GM23338 (cell line): ENCODE measurements at regions not wholly inside any gene's neighbourhood (a gene's known extent, or its start where the extent isn't known, plus 50 kb on each side); places are given as distances from the start of the nearest gene placed in this dataset.

Source experiments
- ATAC-seq: fragments of 200-7000 bp; cut with Tn5 transposase; 3 replicates; pipeline ENCODE4 v1.9.1; 2020
- DNase-seq: peaks from one replicate; pipeline ENCODE4 v3.0.0-alpha.2; 2015; ENCODE audit warnings: low spot score
- H2AFZ ChIP-seq: fragments of 200-600 bp; sonication (generic); 2 replicates; pipeline ENCODE4 v1.8.0; 2016; ENCODE audit warnings: antibody characterized with exemption, mild to moderate bottlenecking, moderate library complexity
- H3F3A ChIP-seq: fragments of 200-600 bp; sonication (generic); replicated peaks from 2 replicates; pipeline ENCODE4 v1.8.0; 2017; ENCODE audit warnings: antibody characterized with exemption, mixed run types, low read depth
- H3K27ac ChIP-seq: fragments of 200-600 bp; sonication (generic); 2 replicates; pipeline ENCODE4 v1.6.1; 2016; ENCODE audit warnings: low read depth
- H3K27me3 ChIP-seq: fragments of 200-600 bp; sonication (generic); 2 replicates; pipeline ENCODE4 v1.8.0; 2016; ENCODE audit warnings: mild to moderate bottlenecking, mixed run types, moderate library complexity; ENCODE audit not compliant: insufficient read depth
- H3K36me3 ChIP-seq: fragments of 200-600 bp; sonication (generic); 2 replicates; pipeline ENCODE4 v1.8.0; 2016; ENCODE audit warnings: mild to moderate bottlenecking; ENCODE audit not compliant: insufficient read depth
- H3K4me1 ChIP-seq: fragments of 200-600 bp; sonication (generic); 2 replicates; pipeline ENCODE4 v1.8.0; 2016; ENCODE audit warnings: mild to moderate bottlenecking, moderate library complexity; ENCODE audit not compliant: insufficient read depth
- H3K4me2 ChIP-seq: fragments of 200-600 bp; sonication (generic); 2 replicates; pipeline ENCODE4 v1.7.1; 2017; ENCODE audit warnings: mixed run types
- H3K4me3 ChIP-seq: fragments of 200-600 bp; sonication (generic); 2 replicates; pipeline ENCODE4 v1.6.1; 2016; ENCODE audit warnings: mixed run types
- H3K79me2 ChIP-seq: fragments of 200-600 bp; sonication (generic); replicated peaks from 2 replicates; pipeline ENCODE4 v1.8.0; 2017; ENCODE audit warnings: mild to moderate bottlenecking; ENCODE audit not compliant: insufficient read depth
- H3K9me2 ChIP-seq: fragments of 200-600 bp; sonication (generic); 2 replicates; pipeline ENCODE4 v1.8.0; 2017; ENCODE audit not compliant: insufficient read depth
- H4K20me1 ChIP-seq: fragments of 200-600 bp; sonication (generic); replicated peaks from 2 replicates; pipeline ENCODE4 v1.8.0; 2017; ENCODE audit warnings: mild to moderate bottlenecking; ENCODE audit not compliant: insufficient read depth
- H3K27ac Mint-ChIP-seq: 2 replicates; pipeline ENCODE4 v1.8.0; 2020; ENCODE audit warnings: inconsistent platforms, mild to moderate bottlenecking, moderate library complexity, mixed read lengths
- H3K27me3 Mint-ChIP-seq: 3 replicates; pipeline ENCODE4 v1.8.0; 2022; ENCODE audit warnings: low read depth, mild to moderate bottlenecking, moderate library complexity, mixed read lengths, inconsistent platforms; ENCODE audit not compliant: insufficient read depth, poor library complexity
- H3K36me3 Mint-ChIP-seq: 3 replicates; pipeline ENCODE4 v1.8.0; 2021; ENCODE audit warnings: low read depth, mild to moderate bottlenecking, inconsistent platforms, moderate library complexity, mixed read lengths
- H3K4me1 Mint-ChIP-seq: 3 replicates; pipeline ENCODE4 v1.8.0; 2020; ENCODE audit warnings: mild to moderate bottlenecking, inconsistent platforms, mixed read lengths
- H3K4me3 Mint-ChIP-seq: 3 replicates; pipeline ENCODE4 v1.8.0; 2021; ENCODE audit warnings: moderate library complexity, mild to moderate bottlenecking, inconsistent platforms, mixed read lengths
- H3K9me3 Mint-ChIP-seq: 3 replicates; pipeline ENCODE4 v1.8.0; 2020; ENCODE audit warnings: moderate library complexity, mild to moderate bottlenecking, inconsistent platforms, mixed read lengths
- CREB1 ChIP-seq: fragments of 250-450 bp; sonication (Bioruptor Pico); IDR thresholded peaks from 2 replicates; pipeline ENCODE4 v1.5.0; 2020; ENCODE audit warnings: low read depth, mild to moderate bottlenecking, moderate library complexity
- EZH2 ChIP-seq: fragments of 200-600 bp; sonication (generic); IDR thresholded peaks from one replicate; pipeline ENCODE4 v1.8.0; 2017; ENCODE audit warnings: antibody characterized with exemption, mild to moderate bottlenecking, low read depth; ENCODE audit not compliant: unreplicated experiment
- EZH2phosphoT487 ChIP-seq: fragments of 200-600 bp; sonication (generic); IDR thresholded peaks from one replicate; pipeline ENCODE4 v1.8.1; 2018; ENCODE audit warnings: antibody characterized with exemption; ENCODE audit not compliant: unreplicated experiment
- JUNB ChIP-seq: IDR thresholded peaks from one replicate; pipeline ENCODE4 v1.6.1; 2016; ENCODE audit warnings: antibody characterized with exemption; ENCODE audit not compliant: unreplicated experiment
- NANOG ChIP-seq: IDR thresholded peaks from 2 replicates; pipeline ENCODE4 v1.6.1; 2016; ENCODE audit warnings: antibody characterized with exemption, borderline replicate concordance
- POLR2AphosphoS5 ChIP-seq: IDR thresholded peaks from 2 replicates; pipeline ENCODE4 v1.6.1; 2016; ENCODE audit warnings: antibody characterized with exemption, low read depth
- STAT1 ChIP-seq: IDR thresholded peaks from one replicate; pipeline ENCODE4 v1.6.1; 2016; ENCODE audit warnings: antibody characterized with exemption; ENCODE audit not compliant: unreplicated experiment
- ZNF114 ChIP-seq: fragments of 250-450 bp; sonication (Bioruptor Pico); IDR thresholded peaks from 2 replicates; pipeline ENCODE4 v1.5.0; 2020; ENCODE audit warnings: mild to moderate bottlenecking, moderate library complexity
- ZNF331 ChIP-seq: fragments of 250-450 bp; sonication (Bioruptor Pico); IDR thresholded peaks from 2 replicates; pipeline ENCODE4 v1.5.0; 2020; ENCODE audit warnings: low read depth, mild to moderate bottlenecking, moderate library complexity
- TF ChIP-seq, protein P1 (sequence below), 2 experiments: fragments of 200-600 bp in 1 of 2; sonication (generic) in 1 of 2; conservative IDR thresholded peaks; 2 replicates each; pipeline versions ENCODE4 v1.5.1 to v1.6.1; 2016 to 2017; ENCODE audit warnings: antibody characterized with exemption in 2 of 2, low read depth in 2 of 2, mild to moderate bottlenecking in 2 of 2, moderate library complexity in 1 of 2
- TF ChIP-seq, protein P2 (sequence below): IDR thresholded peaks from one replicate; pipeline ENCODE4 v1.6.1; 2018; ENCODE audit warnings: antibody characterized with exemption; ENCODE audit not compliant: unreplicated experiment
- TF ChIP-seq, protein P3 (sequence below): IDR thresholded peaks from 2 replicates; pipeline ENCODE4 v1.6.1; 2016; ENCODE audit warnings: antibody characterized with exemption
- TF ChIP-seq, protein P4 (sequence below): fragments of 250-450 bp; sonication (Bioruptor Pico); IDR thresholded peaks from 2 replicates; pipeline ENCODE4 v1.5.0; 2020; ENCODE audit warnings: mild to moderate bottlenecking, moderate library complexity

DNA sequence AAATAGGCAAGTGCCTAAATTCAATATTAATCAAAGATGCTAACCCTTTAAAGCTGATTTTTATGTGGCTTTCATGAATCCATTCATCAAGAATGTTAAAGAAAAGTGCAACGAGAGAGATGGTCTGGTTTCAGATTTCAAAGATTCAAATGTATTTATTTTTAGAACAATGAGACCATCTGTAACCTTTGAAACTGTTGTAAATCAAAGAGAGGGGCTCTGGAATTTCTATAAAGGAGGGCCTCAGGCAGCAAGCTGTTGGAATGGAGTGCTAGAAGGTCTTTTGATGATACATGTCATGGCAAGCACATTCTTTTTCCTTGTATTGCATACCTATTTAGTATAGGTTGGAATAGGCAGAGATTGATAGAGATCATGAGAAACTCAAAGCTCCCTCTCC lies 433.0 kb downstream of the LRIG3 start:
- no peaks in the 10 kb centered on the region for H3K36me3 ChIP-seq
- H3K4me1 ChIP-seq = 0 out of 2 replicates have a peak, but pooled peaks cover under 1% of the 10 kb centered on the region
- H3K27ac ChIP-seq = no peak overlapping the region
- H3K36me3 Mint-ChIP-seq = no peaks in the 10 kb centered on the region
- no peak overlapping the region for H2AFZ ChIP-seq
- no peaks in the 10 kb centered on the region for H3K79me2 ChIP-seq
- H4K20me1 ChIP-seq = no peaks in the 10 kb centered on the region
- no peaks in the 10 kb centered on the region for H3K27me3 Mint-ChIP-seq
- no peak overlapping the region for H3K4me3 ChIP-seq
- peaks cover 4% of the 10 kb centered on the region; the same call in 2 of the 3 replicates for H3K4me1 Mint-ChIP-seq
- no peak overlapping the region for H3K27ac Mint-ChIP-seq
- TF ChIP-seq, protein P1, sequence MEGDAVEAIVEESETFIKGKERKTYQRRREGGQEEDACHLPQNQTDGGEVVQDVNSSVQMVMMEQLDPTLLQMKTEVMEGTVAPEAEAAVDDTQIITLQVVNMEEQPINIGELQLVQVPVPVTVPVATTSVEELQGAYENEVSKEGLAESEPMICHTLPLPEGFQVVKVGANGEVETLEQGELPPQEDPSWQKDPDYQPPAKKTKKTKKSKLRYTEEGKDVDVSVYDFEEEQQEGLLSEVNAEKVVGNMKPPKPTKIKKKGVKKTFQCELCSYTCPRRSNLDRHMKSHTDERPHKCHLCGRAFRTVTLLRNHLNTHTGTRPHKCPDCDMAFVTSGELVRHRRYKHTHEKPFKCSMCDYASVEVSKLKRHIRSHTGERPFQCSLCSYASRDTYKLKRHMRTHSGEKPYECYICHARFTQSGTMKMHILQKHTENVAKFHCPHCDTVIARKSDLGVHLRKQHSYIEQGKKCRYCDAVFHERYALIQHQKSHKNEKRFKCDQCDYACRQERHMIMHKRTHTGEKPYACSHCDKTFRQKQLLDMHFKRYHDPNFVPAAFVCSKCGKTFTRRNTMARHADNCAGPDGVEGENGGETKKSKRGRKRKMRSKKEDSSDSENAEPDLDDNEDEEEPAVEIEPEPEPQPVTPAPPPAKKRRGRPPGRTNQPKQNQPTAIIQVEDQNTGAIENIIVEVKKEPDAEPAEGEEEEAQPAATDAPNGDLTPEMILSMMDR (conservative IDR thresholded peaks at IDR 0.05; ENCODE audit: low read depth in 2 of 2) = no peak
- TF ChIP-seq, protein P2, sequence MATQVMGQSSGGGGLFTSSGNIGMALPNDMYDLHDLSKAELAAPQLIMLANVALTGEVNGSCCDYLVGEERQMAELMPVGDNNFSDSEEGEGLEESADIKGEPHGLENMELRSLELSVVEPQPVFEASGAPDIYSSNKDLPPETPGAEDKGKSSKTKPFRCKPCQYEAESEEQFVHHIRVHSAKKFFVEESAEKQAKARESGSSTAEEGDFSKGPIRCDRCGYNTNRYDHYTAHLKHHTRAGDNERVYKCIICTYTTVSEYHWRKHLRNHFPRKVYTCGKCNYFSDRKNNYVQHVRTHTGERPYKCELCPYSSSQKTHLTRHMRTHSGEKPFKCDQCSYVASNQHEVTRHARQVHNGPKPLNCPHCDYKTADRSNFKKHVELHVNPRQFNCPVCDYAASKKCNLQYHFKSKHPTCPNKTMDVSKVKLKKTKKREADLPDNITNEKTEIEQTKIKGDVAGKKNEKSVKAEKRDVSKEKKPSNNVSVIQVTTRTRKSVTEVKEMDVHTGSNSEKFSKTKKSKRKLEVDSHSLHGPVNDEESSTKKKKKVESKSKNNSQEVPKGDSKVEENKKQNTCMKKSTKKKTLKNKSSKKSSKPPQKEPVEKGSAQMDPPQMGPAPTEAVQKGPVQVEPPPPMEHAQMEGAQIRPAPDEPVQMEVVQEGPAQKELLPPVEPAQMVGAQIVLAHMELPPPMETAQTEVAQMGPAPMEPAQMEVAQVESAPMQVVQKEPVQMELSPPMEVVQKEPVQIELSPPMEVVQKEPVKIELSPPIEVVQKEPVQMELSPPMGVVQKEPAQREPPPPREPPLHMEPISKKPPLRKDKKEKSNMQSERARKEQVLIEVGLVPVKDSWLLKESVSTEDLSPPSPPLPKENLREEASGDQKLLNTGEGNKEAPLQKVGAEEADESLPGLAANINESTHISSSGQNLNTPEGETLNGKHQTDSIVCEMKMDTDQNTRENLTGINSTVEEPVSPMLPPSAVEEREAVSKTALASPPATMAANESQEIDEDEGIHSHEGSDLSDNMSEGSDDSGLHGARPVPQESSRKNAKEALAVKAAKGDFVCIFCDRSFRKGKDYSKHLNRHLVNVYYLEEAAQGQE = no peak
- TF ChIP-seq, protein P3, sequence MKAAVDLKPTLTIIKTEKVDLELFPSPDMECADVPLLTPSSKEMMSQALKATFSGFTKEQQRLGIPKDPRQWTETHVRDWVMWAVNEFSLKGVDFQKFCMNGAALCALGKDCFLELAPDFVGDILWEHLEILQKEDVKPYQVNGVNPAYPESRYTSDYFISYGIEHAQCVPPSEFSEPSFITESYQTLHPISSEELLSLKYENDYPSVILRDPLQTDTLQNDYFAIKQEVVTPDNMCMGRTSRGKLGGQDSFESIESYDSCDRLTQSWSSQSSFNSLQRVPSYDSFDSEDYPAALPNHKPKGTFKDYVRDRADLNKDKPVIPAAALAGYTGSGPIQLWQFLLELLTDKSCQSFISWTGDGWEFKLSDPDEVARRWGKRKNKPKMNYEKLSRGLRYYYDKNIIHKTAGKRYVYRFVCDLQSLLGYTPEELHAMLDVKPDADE = no peak
- TF ChIP-seq ZNF114 (CRISPR knock-in tag) = no peak
- TF ChIP-seq POLR2AphosphoS5 = no peak
- no peak for TF ChIP-seq ZNF331 (CRISPR knock-in tag)
- no peak for TF ChIP-seq STAT1
- TF ChIP-seq NANOG = no peak
- no peak for TF ChIP-seq EZH2phosphoT487
- TF ChIP-seq JUNB = no peak
- TF ChIP-seq CREB1 = no peak
- no peak for TF ChIP-seq EZH2
- TF ChIP-seq, protein P4, sequence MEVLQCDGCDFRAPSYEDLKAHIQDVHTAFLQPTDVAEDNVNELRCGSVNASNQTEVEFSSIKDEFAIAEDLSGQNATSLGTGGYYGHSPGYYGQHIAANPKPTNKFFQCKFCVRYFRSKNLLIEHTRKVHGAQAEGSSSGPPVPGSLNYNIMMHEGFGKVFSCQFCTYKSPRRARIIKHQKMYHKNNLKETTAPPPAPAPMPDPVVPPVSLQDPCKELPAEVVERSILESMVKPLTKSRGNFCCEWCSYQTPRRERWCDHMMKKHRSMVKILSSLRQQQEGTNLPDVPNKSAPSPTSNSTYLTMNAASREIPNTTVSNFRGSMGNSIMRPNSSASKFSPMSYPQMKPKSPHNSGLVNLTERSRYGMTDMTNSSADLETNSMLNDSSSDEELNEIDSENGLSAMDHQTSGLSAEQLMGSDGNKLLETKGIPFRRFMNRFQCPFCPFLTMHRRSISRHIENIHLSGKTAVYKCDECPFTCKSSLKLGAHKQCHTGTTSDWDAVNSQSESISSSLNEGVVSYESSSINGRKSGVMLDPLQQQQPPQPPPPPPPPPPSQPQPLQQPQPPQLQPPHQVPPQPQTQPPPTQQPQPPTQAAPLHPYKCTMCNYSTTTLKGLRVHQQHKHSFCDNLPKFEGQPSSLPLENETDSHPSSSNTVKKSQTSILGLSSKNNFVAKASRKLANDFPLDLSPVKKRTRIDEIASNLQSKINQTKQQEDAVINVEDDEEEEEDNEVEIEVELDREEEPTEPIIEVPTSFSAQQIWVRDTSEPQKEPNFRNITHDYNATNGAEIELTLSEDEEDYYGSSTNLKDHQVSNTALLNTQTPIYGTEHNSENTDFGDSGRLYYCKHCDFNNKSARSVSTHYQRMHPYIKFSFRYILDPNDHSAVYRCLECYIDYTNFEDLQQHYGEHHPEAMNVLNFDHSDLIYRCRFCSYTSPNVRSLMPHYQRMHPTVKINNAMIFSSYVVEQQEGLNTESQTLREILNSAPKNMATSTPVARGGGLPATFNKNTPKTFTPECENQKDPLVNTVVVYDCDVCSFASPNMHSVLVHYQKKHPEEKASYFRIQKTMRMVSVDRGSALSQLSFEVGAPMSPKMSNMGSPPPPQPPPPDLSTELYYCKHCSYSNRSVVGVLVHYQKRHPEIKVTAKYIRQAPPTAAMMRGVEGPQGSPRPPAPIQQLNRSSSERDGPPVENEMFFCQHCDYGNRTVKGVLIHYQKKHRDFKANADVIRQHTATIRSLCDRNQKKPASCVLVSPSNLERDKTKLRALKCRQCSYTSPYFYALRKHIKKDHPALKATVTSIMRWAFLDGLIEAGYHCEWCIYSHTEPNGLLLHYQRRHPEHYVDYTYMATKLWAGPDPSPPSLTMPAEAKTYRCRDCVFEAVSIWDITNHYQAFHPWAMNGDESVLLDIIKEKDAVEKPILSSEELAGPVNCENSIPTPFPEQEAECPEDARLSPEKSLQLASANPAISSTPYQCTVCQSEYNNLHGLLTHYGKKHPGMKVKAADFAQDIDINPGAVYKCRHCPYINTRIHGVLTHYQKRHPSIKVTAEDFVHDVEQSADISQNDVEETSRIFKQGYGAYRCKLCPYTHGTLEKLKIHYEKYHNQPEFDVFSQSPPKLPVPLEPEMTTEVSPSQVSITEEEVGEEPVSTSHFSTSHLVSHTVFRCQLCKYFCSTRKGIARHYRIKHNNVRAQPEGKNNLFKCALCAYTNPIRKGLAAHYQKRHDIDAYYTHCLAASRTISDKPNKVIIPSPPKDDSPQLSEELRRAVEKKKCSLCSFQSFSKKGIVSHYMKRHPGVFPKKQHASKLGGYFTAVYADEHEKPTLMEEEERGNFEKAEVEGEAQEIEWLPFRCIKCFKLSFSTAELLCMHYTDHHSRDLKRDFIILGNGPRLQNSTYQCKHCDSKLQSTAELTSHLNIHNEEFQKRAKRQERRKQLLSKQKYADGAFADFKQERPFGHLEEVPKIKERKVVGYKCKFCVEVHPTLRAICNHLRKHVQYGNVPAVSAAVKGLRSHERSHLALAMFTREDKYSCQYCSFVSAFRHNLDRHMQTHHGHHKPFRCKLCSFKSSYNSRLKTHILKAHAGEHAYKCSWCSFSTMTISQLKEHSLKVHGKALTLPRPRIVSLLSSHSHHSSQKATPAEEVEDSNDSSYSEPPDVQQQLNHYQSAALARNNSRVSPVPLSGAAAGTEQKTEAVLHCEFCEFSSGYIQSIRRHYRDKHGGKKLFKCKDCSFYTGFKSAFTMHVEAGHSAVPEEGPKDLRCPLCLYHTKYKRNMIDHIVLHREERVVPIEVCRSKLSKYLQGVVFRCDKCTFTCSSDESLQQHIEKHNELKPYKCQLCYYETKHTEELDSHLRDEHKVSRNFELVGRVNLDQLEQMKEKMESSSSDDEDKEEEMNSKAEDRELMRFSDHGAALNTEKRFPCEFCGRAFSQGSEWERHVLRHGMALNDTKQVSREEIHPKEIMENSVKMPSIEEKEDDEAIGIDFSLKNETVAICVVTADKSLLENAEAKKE (CRISPR knock-in tag) = no peak
- no peak overlapping the region for H3K4me3 Mint-ChIP-seq
- DNase-seq (no peak), ATAC-seq (no peak)
- H3K9me3 Mint-ChIP-seq = no peaks in the 10 kb centered on the region
- H3K4me2 ChIP-seq = no peak overlapping the region
- no peaks in the 10 kb centered on the region; the same call in 1 of the 2 replicates for H3K9me2 ChIP-seq
- no peaks in the 10 kb centered on the region for H3K27me3 ChIP-seq
- H3F3A ChIP-seq = no peaks in the 10 kb centered on the region
